ENCODE measurements at regions not wholly inside any gene's neighbourhood (a gene's known extent, or its start where the extent isn't known, plus 50 kb on each side); places are given as distances from the start of the nearest gene placed in this dataset.
"Not testable (repeated sequence)": the region's sequence is repeated elsewhere in the genome, so short reads cannot be mapped to it uniquely, and the experiment has no call there.

DNA sequence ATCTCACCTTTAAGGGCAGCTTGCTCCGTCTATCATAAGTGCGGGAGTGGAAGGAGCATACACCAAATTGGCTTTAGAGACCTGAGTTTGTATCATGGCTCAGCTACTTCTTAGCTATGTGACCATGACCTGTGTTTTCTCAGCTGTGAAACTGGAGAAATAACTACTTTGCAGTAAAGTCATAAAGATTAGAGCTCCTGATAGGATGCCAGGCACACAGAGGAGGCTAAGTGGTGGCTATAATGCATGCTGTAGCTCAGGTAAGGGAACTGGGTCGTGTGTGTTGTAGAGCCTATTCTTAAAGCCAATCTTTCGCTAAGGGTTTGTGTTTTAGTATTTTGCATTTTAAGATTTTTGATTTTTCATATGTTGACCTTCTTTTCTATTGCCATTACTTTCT lies 451.5 kb upstream of the MAN1A1 start:
- DNase-seq (ENCODE audit: low read depth): no peak

DNA sequence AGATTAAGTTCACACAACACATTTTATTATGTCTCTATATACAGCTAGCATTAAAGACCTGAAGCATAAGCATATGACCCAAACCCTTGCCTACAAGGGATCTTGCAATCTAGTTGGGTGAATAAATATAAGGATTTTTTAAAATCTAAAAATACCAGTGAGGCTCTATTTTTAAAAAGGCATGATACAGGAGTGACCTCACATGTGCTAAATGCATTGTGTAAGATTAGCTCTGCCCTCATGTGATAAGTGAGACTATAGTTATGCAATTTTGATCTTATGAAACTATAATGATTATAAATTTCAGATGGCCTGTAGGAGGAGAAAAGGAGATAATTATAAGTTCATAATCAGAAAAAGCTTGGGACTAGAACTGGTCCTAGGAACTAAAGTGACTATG lies 451.0 kb upstream of the MAN1A1 start:
- no peak for DNase-seq (ENCODE audit: low read depth)

DNA sequence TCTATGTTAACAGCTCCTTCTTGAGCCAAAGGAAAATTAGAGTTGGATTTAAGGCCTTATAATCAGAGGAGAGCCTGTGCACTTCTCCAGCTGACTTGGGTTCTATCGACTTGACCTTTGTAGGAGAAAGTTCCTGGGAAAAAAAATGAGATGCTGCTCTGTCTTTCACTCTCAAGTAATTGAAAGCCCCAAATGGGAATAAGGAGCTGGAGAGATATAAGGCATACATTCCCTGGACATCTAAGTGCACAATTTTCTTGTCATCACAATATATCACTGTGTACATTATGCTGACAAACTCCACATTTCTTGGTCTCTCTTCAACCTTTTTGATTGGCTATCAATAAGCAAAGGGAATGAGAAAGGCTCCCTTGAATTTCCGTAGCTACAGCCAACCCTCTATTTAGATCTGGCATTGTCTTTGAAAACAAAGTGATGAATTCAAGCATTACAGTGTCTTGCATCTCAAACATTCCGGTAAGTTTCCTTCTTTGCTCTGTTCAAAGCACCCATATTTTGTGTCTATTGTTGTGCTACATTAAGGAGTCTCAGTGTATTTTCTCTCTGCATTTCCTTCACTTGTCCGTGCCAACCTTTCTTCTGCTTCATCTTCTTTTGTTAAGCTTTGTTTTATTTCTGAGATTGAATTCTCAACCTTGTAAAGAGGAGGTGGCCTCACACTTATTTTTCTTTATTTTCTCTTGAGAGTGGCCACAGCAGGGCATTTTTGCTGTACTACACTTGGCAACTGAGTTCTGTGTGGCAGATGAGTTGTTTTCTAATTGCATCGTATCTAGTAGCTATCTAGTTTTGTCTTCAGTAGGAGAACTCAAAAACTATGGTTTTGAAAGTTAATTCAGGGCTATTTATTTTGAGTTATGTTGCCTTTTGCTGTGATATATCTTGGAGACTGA lies 450.3 kb upstream of the MAN1A1 start:
- DNase-seq (ENCODE audit: low read depth): no peak

DNA sequence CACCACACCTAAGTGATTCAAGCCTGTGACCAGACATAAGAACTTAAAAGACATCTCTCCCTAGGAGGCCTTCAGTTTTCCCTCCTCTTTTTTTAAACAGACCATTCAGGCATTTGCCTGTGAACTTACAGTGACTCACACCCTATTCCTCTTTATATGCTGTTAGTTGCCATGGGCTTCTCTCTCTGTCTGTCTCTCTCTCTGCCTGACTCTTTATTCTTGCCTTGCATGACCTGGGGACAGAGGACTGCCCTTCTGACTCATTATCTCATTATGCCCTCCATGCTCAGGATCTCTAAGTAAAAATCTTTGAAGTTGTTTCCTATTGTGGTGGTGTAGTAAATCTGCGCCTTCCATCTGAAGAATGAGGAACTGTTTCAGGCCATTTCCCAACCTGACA lies 442.2 kb upstream of the MAN1A1 start:
- no peak for DNase-seq (ENCODE audit: low read depth)

DNA sequence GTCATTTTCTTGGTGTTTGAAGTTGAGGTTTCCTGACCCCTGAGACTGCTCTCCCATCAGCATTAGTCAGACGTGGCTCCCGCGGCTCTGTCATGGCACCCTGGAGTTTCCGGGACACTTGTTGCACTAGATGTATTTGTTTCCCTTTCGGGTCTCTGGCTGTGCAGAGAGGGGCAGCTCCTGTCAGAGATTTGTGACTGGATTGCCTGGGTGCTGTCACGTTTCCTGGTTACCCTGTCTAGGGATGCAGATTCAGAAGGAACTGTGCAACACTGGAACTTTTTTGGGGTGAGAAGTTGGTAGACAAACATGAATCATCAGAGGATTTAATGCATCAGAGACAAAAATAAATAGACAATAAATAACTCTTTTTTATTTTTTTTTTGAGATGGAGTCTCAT lies 431.8 kb upstream of the MAN1A1 start:
- no peak for DNase-seq (ENCODE audit: low read depth)

DNA sequence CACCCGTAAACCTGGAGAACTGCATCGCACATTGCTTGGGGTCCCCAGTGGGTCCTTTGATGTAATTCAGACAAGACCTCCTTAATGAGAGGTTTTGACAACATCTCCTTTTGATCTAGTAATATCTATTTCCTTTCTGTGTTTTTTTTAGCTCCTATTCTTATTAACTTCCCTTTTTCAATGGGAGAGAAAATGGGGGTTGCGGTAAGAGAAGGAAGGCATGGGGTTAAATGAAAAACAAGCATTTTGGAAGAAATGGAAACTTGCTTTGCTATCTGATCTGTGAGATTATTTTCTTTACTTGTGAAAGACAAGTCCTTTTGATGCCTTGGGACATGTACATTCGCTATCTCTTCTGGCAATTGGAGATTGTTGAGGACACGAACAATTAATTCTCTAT lies 418.6 kb upstream of the MAN1A1 start:
- DNase-seq (ENCODE audit: low read depth): no peak

DNA sequence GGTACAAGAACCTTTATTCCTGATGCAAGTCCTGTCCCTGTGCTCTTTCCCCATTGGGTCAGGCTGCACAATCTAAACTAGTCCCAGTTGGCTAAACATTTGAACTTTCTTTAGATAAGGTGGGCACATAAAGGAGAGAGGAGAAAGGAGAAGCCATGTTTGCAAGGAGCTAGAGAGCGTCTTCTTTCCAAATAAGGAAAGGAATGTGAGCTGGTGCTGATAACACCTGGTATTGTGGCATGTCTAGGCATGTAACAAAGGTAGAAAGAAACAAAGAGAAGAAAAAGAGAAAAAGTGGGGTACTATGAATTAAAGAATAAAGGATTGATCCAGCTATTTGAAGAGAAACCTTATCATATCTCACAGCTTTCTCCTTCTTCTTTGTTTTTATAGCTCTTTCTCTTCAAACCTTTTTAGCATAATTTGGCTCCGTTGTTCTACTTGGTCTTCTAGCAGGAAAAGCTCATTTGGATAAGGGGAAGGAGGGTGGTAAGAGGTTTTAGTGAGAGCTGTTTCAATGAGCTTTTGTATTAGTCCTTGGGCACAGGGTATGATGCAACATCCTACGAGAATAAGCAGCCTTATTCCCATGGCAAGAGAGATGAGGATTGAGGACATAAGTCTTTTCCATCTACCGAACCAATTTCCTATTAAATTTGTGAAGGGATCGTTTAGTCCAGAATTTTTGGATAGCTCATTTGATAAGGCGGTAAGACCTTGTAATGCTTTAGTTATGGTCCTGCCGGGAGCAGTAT lies 415.5 kb upstream of the MAN1A1 start:
- no peak for DNase-seq (ENCODE audit: low read depth)

DNA sequence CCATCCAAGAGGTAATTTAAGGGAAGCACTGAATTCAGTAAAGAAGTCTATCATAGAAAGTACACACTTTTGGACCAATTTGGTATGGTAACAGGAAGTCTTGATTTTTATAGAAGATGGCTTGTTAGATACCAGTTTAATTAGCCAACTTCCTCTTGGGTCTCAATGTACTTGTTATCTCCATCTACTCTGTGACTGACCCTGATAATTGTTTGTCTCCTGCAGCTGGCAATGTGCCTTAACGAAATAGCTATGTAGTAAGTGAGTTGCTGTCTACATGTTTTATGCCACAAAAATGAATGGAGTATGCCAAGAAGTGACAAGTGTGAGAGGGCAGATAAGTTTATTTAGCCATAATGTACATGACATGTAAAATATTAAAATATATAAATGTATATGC lies 410.5 kb upstream of the MAN1A1 start:
- DNase-seq (ENCODE audit: low read depth): no peak

DNA sequence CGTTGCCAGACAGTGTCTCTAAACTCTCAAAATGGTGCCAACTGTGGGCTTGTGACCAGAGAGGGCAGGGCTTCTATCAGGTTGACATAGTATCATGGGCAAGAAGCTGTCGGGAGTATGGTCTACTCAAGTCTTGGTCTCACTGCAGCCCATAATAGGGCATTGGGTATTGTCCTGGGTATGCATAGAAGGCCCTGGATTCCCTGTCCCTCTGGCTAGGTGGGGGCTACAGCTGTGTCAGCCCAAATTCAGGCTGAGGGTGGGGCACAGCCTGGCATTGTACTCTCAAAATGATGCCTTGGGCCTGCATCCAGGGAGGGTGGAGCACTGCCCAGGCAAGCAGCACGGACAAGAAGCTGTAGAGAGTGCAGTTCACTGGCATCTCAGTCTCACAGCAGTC lies 408.8 kb upstream of the MAN1A1 start:
- no peak for DNase-seq (ENCODE audit: low read depth)

DNA sequence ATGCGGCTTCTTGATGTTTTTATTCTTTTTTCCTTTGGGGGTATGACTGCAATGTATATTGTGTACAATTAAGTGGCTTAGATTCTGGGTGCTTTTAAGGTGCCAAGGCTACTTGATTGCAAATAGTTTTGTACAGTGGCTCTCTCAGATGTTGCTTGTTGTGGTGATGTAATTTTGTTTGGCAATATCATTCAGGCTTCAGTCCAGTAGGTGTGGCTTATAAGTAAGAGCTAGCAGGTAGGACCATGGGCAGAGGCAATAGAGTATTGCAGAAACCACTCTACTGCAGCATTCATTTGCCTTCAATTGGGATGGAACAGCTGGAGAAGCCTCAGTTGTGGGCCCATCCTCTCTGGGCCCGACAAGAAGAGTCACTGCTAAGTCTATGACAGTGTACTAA lies 407.9 kb upstream of the MAN1A1 start:
- DNase-seq (ENCODE audit: low read depth): no peak

DNA sequence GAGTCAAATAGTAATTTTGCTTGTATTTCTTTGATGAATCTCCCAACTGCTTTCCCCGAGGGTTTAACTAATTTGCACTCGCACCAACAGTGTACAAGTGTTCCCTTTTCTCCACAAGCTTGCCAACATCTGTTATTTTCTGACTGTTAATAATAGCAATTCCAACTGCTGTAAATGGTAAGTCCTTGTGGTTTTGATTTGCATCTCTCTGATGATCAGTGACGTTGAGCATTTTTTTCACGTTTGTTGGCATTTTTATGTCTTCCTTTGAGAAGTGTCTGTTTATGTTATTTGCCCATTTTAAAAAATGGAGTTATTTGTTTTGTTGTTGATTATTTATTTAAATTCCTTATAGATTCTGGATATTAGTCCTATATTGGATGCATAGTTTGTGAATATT lies 399.8 kb upstream of the MAN1A1 start:
- DNase-seq (ENCODE audit: low read depth): no peak

DNA sequence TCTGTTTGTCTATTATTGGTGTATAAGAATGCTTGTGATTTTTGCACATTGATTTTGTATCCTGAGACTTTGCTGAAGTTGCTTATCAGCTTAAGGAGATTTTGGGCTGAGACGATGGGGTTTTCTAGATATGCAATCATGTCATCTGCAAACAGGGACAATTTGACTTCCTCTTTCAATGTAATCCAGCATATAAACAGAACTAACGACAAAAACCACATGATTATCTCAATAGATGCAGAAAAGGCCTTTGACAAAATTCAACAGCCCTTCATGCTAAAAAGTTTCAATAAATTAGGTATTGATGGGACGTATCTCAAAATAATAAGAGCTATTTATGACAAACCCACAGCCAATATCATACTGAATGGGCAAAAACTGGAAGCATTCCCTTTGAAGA lies 399.0 kb upstream of the MAN1A1 start:
- DNase-seq (ENCODE audit: low read depth): not testable (repeated sequence)

DNA sequence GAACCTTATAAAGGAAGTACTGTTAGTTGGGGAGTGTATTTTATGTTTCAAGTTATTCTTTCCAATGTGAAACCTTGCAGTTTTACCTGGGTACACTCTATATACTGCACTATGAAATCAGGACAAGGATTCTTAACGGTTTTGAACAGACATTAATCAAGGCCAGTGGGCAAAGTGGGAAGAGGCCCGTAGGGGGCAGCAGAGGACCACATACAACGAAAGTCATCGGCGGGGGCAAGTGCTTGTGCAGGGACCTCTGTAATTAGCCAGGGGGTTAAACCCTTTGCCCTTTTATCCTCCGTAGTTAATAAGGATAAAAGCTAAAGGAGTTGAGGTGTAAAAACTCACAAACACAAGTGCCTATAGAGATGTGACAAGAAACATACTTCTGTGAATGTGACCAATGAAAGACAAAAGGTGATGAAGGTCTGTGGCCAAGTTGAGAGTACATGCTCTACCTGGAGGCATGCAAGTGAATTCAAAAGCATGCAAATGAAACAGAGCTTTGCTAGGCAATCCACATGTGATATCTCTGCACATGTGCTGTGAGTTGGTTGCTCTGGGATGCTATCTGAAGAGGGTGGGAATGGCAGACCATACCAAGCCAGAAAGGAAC lies 392.7 kb upstream of the MAN1A1 start:
- no peak for DNase-seq (ENCODE audit: low read depth)

DNA sequence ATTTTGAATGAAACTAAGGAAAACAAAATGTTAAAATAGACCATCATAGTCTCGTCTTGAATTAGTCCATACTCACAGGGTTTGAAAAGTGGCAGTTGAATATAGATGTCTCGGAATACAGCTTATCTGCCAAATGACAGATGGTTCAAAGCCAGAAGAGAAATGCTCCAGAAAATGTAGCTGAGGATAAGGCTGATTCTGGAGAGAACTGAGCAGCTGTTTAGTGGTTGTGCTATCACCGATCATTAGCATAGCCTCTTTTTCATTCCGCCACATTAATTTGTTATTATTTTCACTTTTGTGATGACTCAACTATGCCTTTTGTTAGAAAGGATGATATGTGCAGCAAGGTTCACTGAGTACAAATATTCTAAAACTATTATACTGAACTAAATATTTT lies 390.2 kb upstream of the MAN1A1 start:
- no peak for DNase-seq (ENCODE audit: low read depth)

DNA sequence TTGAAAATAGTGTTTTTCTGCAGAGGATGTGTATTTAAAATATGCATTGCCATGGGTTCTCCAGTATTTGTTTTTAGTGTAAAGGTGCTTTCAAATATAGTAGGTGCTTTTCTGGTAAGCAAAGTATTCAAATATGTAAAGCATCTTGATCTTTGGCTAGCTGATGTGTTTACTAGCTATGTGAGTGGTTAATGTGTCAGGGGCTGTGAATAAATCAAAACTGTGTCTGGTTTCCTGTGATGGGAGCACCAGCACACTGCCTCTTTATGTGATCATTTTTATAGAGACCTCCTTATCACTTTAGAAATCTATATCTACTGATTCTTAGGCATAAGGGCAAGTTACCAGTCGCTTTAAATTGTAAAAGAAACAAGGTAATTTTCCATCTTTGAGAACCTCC lies 388.9 kb upstream of the MAN1A1 start:
- DNase-seq (ENCODE audit: low read depth): no peak

DNA sequence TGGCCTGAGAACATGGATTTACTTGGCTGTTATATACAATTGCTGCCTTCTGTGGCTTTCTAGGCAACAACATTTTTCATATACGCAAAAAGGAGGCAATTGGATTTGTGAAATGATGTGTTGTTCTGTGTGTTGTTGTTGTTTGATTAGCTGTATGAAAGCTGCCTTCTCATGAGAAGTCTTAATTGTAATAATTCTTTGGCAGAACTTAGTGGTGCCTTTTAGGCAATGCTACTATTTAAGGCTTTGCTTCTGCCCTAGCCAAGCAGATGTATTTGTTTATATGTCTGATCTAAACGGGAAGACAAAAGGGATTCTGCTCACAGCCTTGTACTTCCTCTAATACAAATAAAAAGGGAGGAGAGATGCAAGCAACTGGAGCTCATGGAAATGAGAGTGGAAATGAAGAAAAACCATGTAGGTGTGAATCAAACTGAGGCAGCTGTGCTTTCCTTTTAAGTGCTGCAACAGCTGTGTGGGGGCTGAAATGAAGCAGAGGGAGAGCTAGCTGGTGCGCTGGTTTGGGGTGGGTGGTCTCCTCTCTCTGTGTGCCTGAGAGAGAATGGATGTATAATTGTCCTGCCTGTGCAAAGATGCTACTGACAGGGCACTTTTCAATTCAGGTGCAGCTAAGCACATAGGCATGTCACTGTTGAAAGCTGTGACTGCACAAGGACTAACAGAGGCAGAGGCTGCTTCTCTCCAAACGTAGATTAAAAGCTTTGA lies 386.9 kb upstream of the MAN1A1 start:
- DNase-seq (ENCODE audit: low read depth): no peak

DNA sequence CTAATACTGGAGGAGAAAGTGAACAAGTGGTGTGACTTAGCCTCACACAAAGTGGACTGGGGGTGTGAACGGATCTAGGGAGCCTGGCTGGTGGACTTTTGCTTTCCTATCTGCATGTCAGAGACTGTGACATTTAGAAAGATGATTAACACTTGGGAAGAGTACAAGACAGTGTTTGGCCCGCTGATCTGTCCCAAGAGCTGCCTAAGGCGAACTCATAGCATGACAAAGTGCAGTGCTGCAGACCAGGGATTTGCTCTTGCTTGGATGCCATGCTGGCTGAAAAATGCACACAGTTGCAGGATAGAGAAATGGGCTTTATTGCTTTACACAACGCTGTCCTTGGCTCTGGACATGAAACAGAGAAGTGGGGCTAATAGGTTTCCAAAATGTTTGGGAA lies 386.0 kb upstream of the MAN1A1 start:
- no peak for DNase-seq (ENCODE audit: low read depth)

DNA sequence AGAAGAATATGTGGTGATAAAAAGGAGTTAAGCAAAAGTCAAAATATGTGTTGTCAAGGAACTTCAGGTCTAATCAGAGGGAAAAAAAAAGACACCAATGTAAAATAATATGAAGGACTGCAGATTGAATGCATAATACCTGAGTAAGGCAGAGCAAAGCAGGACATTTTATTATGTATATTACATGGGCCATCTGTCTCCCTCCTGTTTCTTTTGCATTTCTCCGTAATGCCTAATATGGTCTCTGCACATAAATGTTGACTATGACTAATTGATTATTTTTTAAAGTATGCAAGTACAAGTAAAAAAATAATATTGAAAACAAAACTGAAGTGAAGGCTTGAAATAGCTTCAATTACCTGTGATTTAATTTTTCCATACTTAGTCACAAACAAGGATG lies 384.7 kb upstream of the MAN1A1 start:
- DNase-seq (ENCODE audit: low read depth): no peak

DNA sequence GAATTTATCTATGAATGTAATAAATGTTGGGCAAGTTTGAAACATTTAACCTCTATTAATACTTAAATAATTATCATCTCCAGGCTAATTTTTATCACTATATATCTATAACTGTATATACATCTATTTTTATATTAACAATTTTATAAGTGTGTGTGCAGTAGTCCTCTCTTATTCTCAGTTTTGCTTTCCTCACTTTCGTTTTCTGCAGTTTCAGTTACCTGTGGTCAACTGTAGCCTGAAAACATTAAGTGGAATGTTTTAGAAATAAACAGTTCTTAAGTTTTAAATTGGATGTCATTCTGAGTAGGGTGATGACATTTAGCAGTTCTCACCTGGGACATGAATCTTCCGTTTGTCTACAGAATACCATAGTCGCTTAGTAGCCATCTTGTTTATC lies 379.4 kb upstream of the MAN1A1 start:
- no peak for DNase-seq (ENCODE audit: low read depth)

DNA sequence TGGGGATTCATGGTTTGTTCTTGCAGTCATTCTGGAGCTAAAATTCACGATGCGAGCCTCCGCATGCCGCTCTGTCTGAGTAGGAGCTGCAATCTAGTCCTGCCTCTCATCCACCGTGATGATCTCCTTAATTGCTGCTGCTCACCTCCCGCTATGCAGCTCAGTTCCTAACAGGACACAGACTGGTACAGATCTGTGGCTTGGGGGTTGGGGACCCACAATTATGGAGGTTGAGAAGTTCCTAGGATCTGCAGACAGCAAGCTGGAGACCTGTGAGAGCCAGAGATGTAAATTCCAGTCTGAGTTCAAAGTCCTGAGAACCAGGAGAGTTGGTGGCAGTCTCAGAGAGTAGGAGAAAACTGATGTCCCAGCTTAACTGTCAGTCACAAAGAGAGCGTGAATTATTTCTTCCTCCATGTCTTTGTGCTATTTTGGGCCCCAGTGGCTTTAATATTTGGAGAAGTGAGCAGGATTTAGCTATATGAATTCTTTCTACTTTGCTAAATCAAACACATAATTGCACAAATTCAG lies 378.7 kb upstream of the MAN1A1 start:
- no peak for DNase-seq (ENCODE audit: low read depth)

DNA sequence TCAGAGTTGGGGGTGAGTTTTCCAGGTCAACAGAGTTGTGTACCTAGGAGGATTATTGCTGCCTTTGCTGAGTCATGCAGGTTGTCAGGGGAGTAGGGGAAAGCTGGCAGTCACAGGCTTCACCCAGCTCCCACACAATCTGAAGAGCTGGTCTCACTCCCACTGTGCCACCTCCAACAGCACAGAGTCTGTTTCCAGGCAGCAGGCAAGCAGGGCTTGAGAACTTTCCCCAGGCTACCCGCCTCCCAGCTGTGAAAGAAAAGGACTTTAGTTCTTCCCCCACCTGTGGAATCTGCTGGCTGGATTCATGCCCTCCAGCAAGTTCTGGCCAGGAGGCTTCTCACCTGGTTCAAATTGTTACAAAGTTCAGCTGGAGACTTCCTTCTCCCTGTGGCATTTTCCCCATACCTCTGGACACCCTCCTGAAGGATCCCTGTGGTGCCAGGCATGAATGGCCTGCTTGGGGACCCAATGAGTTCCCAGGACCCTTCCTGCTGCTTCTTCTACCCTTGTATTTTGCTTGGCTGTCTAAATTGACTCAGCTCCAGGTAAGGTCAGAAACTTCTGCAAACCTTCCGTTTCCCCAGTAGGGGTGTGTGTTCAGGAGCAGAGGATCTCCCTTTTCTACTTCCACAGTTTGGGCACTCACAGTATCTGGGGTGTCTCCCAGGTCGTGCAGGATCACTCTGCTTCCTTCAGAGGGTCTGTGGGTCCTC lies 378.1 kb upstream of the MAN1A1 start:
- no peak for DNase-seq (ENCODE audit: low read depth)

All from HS-27A (cell line).